GM23338 (cell line): ENCODE measurements at regions not wholly inside any gene's neighbourhood (a gene's known extent, or its start where the extent isn't known, plus 50 kb on each side); places are given as distances from the start of the nearest gene placed in this dataset.

ENCODE experiments used
- ATAC-seq: fragments of 200-7000 bp; cut with Tn5 transposase; 3 replicates; pipeline ENCODE4 v1.9.1; 2020
- DNase-seq: peaks from one replicate; pipeline ENCODE4 v3.0.0-alpha.2; 2015; ENCODE audit warnings: low spot score
- H2AFZ ChIP-seq: fragments of 200-600 bp; sonication (generic); 2 replicates; pipeline ENCODE4 v1.8.0; 2016; ENCODE audit warnings: antibody characterized with exemption, mild to moderate bottlenecking, moderate library complexity
- H3F3A ChIP-seq: fragments of 200-600 bp; sonication (generic); replicated peaks from 2 replicates; pipeline ENCODE4 v1.8.0; 2017; ENCODE audit warnings: antibody characterized with exemption, mixed run types, low read depth
- H3K27ac ChIP-seq: fragments of 200-600 bp; sonication (generic); 2 replicates; pipeline ENCODE4 v1.6.1; 2016; ENCODE audit warnings: low read depth
- H3K27me3 ChIP-seq: fragments of 200-600 bp; sonication (generic); 2 replicates; pipeline ENCODE4 v1.8.0; 2016; ENCODE audit warnings: mild to moderate bottlenecking, mixed run types, moderate library complexity; ENCODE audit not compliant: insufficient read depth
- H3K36me3 ChIP-seq: fragments of 200-600 bp; sonication (generic); 2 replicates; pipeline ENCODE4 v1.8.0; 2016; ENCODE audit warnings: mild to moderate bottlenecking; ENCODE audit not compliant: insufficient read depth
- H3K4me1 ChIP-seq: fragments of 200-600 bp; sonication (generic); 2 replicates; pipeline ENCODE4 v1.8.0; 2016; ENCODE audit warnings: mild to moderate bottlenecking, moderate library complexity; ENCODE audit not compliant: insufficient read depth
- H3K4me2 ChIP-seq: fragments of 200-600 bp; sonication (generic); 2 replicates; pipeline ENCODE4 v1.7.1; 2017; ENCODE audit warnings: mixed run types
- H3K4me3 ChIP-seq: fragments of 200-600 bp; sonication (generic); 2 replicates; pipeline ENCODE4 v1.6.1; 2016; ENCODE audit warnings: mixed run types
- H3K79me2 ChIP-seq: fragments of 200-600 bp; sonication (generic); replicated peaks from 2 replicates; pipeline ENCODE4 v1.8.0; 2017; ENCODE audit warnings: mild to moderate bottlenecking; ENCODE audit not compliant: insufficient read depth
- H3K9me2 ChIP-seq: fragments of 200-600 bp; sonication (generic); 2 replicates; pipeline ENCODE4 v1.8.0; 2017; ENCODE audit not compliant: insufficient read depth
- H4K20me1 ChIP-seq: fragments of 200-600 bp; sonication (generic); replicated peaks from 2 replicates; pipeline ENCODE4 v1.8.0; 2017; ENCODE audit warnings: mild to moderate bottlenecking; ENCODE audit not compliant: insufficient read depth
- H3K27ac Mint-ChIP-seq: 2 replicates; pipeline ENCODE4 v1.8.0; 2020; ENCODE audit warnings: inconsistent platforms, mild to moderate bottlenecking, moderate library complexity, mixed read lengths
- H3K27me3 Mint-ChIP-seq: 3 replicates; pipeline ENCODE4 v1.8.0; 2022; ENCODE audit warnings: low read depth, mild to moderate bottlenecking, moderate library complexity, mixed read lengths, inconsistent platforms; ENCODE audit not compliant: insufficient read depth, poor library complexity
- H3K36me3 Mint-ChIP-seq: 3 replicates; pipeline ENCODE4 v1.8.0; 2021; ENCODE audit warnings: low read depth, mild to moderate bottlenecking, inconsistent platforms, moderate library complexity, mixed read lengths
- H3K4me1 Mint-ChIP-seq: 3 replicates; pipeline ENCODE4 v1.8.0; 2020; ENCODE audit warnings: mild to moderate bottlenecking, inconsistent platforms, mixed read lengths
- H3K4me3 Mint-ChIP-seq: 3 replicates; pipeline ENCODE4 v1.8.0; 2021; ENCODE audit warnings: moderate library complexity, mild to moderate bottlenecking, inconsistent platforms, mixed read lengths
- H3K9me3 Mint-ChIP-seq: 3 replicates; pipeline ENCODE4 v1.8.0; 2020; ENCODE audit warnings: moderate library complexity, mild to moderate bottlenecking, inconsistent platforms, mixed read lengths
- CREB1 ChIP-seq: fragments of 250-450 bp; sonication (Bioruptor Pico); IDR thresholded peaks from 2 replicates; pipeline ENCODE4 v1.5.0; 2020; ENCODE audit warnings: low read depth, mild to moderate bottlenecking, moderate library complexity
- EZH2phosphoT487 ChIP-seq: fragments of 200-600 bp; sonication (generic); IDR thresholded peaks from one replicate; pipeline ENCODE4 v1.8.1; 2018; ENCODE audit warnings: antibody characterized with exemption; ENCODE audit not compliant: unreplicated experiment
- POLR2AphosphoS5 ChIP-seq: IDR thresholded peaks from 2 replicates; pipeline ENCODE4 v1.6.1; 2016; ENCODE audit warnings: antibody characterized with exemption, low read depth
- STAT1 ChIP-seq: IDR thresholded peaks from one replicate; pipeline ENCODE4 v1.6.1; 2016; ENCODE audit warnings: antibody characterized with exemption; ENCODE audit not compliant: unreplicated experiment
- ZNF114 ChIP-seq: fragments of 250-450 bp; sonication (Bioruptor Pico); IDR thresholded peaks from 2 replicates; pipeline ENCODE4 v1.5.0; 2020; ENCODE audit warnings: mild to moderate bottlenecking, moderate library complexity
- TF ChIP-seq, protein P1 (sequence below), 2 experiments: fragments of 200-600 bp in 1 of 2; sonication (generic) in 1 of 2; conservative IDR thresholded peaks; 2 replicates each; pipeline versions ENCODE4 v1.5.1 to v1.6.1; 2016 to 2017; ENCODE audit warnings: antibody characterized with exemption in 2 of 2, low read depth in 2 of 2, mild to moderate bottlenecking in 2 of 2, moderate library complexity in 1 of 2
- TF ChIP-seq, protein P2 (sequence below): fragments of 250-450 bp; sonication (Bioruptor Pico); IDR thresholded peaks from 2 replicates; pipeline ENCODE4 v1.5.0; 2020; ENCODE audit warnings: mild to moderate bottlenecking, moderate library complexity

DNA sequence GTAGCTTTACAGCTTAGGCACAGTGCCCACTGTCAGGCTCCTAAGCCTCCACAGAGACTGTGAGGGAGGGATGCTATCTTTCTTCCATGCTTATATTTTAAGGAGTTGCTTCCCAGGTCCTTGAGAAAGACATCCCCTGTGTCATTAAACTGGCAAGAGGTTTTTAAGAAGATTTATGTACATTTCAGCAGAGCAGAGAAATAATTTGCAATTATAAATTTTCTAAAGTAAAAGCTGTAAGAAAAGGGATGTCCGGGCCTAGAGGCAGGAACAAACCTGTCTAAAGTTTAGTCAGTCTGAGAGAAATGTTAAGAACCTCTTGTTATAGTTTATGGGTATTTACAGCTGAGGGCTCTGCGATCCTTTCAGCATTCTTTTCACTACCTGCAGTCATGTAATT, 716.1 kb downstream of the SLC16A7 start (continued):
- no peak for TF ChIP-seq POLR2AphosphoS5

DNA sequence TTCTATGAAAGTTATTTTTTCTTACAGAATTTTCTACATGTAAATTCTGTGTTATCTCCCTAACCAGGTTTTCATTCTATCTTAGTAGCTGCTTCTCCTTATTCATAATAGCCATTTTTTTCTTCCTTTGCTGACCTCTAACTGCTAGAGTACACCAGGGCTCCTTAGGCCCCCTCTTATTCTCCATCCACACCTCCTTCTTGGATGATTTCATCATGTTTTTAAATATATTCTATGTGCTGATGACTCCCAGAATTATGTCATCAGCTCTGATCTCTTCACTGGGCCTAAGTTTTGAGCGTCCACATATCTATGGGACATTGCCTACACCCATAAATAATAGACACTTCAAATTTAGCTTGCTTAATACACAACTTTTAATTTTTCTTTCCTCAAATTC, 721.5 kb downstream of the SLC16A7 start:
- Histone ChIP-seq H3K79me2 (no peaks in the 10 kb centered on the region), H3K4me1 (no peaks in the 10 kb centered on the region)
- no peaks in the 10 kb centered on the region for H3K27me3 Mint-ChIP-seq

More for the DNA sequence above, 721.5 kb downstream of the SLC16A7 start:
- no peak for DNase-seq
- H4K20me1 ChIP-seq: no peaks in the 10 kb centered on the region
- Mint-ChIP-seq H3K4me3 (no peak overlapping the region), H3K27ac (no peak overlapping the region), H3K9me3 (no peaks in the 10 kb centered on the region; the same call in 2 of the 3 replicates), H3K4me1 (peaks cover 3% of the 10 kb centered on the region; the same call in 2 of the 3 replicates), H3K36me3 (no peaks in the 10 kb centered on the region)
- no peaks in the 10 kb centered on the region for H3F3A ChIP-seq
- H3K27me3 ChIP-seq: no peaks in the 10 kb centered on the region
- TF ChIP-seq, protein P1, sequence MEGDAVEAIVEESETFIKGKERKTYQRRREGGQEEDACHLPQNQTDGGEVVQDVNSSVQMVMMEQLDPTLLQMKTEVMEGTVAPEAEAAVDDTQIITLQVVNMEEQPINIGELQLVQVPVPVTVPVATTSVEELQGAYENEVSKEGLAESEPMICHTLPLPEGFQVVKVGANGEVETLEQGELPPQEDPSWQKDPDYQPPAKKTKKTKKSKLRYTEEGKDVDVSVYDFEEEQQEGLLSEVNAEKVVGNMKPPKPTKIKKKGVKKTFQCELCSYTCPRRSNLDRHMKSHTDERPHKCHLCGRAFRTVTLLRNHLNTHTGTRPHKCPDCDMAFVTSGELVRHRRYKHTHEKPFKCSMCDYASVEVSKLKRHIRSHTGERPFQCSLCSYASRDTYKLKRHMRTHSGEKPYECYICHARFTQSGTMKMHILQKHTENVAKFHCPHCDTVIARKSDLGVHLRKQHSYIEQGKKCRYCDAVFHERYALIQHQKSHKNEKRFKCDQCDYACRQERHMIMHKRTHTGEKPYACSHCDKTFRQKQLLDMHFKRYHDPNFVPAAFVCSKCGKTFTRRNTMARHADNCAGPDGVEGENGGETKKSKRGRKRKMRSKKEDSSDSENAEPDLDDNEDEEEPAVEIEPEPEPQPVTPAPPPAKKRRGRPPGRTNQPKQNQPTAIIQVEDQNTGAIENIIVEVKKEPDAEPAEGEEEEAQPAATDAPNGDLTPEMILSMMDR (conservative IDR thresholded peaks at IDR 0.05; ENCODE audit: low read depth in 2 of 2): no peak
- no peak for TF ChIP-seq ZNF114 (CRISPR knock-in tag)
- TF ChIP-seq, protein P2, sequence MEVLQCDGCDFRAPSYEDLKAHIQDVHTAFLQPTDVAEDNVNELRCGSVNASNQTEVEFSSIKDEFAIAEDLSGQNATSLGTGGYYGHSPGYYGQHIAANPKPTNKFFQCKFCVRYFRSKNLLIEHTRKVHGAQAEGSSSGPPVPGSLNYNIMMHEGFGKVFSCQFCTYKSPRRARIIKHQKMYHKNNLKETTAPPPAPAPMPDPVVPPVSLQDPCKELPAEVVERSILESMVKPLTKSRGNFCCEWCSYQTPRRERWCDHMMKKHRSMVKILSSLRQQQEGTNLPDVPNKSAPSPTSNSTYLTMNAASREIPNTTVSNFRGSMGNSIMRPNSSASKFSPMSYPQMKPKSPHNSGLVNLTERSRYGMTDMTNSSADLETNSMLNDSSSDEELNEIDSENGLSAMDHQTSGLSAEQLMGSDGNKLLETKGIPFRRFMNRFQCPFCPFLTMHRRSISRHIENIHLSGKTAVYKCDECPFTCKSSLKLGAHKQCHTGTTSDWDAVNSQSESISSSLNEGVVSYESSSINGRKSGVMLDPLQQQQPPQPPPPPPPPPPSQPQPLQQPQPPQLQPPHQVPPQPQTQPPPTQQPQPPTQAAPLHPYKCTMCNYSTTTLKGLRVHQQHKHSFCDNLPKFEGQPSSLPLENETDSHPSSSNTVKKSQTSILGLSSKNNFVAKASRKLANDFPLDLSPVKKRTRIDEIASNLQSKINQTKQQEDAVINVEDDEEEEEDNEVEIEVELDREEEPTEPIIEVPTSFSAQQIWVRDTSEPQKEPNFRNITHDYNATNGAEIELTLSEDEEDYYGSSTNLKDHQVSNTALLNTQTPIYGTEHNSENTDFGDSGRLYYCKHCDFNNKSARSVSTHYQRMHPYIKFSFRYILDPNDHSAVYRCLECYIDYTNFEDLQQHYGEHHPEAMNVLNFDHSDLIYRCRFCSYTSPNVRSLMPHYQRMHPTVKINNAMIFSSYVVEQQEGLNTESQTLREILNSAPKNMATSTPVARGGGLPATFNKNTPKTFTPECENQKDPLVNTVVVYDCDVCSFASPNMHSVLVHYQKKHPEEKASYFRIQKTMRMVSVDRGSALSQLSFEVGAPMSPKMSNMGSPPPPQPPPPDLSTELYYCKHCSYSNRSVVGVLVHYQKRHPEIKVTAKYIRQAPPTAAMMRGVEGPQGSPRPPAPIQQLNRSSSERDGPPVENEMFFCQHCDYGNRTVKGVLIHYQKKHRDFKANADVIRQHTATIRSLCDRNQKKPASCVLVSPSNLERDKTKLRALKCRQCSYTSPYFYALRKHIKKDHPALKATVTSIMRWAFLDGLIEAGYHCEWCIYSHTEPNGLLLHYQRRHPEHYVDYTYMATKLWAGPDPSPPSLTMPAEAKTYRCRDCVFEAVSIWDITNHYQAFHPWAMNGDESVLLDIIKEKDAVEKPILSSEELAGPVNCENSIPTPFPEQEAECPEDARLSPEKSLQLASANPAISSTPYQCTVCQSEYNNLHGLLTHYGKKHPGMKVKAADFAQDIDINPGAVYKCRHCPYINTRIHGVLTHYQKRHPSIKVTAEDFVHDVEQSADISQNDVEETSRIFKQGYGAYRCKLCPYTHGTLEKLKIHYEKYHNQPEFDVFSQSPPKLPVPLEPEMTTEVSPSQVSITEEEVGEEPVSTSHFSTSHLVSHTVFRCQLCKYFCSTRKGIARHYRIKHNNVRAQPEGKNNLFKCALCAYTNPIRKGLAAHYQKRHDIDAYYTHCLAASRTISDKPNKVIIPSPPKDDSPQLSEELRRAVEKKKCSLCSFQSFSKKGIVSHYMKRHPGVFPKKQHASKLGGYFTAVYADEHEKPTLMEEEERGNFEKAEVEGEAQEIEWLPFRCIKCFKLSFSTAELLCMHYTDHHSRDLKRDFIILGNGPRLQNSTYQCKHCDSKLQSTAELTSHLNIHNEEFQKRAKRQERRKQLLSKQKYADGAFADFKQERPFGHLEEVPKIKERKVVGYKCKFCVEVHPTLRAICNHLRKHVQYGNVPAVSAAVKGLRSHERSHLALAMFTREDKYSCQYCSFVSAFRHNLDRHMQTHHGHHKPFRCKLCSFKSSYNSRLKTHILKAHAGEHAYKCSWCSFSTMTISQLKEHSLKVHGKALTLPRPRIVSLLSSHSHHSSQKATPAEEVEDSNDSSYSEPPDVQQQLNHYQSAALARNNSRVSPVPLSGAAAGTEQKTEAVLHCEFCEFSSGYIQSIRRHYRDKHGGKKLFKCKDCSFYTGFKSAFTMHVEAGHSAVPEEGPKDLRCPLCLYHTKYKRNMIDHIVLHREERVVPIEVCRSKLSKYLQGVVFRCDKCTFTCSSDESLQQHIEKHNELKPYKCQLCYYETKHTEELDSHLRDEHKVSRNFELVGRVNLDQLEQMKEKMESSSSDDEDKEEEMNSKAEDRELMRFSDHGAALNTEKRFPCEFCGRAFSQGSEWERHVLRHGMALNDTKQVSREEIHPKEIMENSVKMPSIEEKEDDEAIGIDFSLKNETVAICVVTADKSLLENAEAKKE: no peak
- TF ChIP-seq EZH2phosphoT487: no peak
- TF ChIP-seq POLR2AphosphoS5: no peak
- no peak for TF ChIP-seq STAT1
- no peak for TF ChIP-seq CREB1
- H3K9me2 ChIP-seq: peaks cover 5% of the 10 kb centered on the region; the same call in 1 of the 2 replicates
- H3K27ac ChIP-seq: no peak overlapping the region
- H3K4me3 ChIP-seq: no peak overlapping the region
- no peak overlapping the region for H2AFZ ChIP-seq
- no peaks in the 10 kb centered on the region for H3K36me3 ChIP-seq
- no peak overlapping the region for H3K4me2 ChIP-seq
- ATAC-seq: no peak
